Endodermal cell (in vitro differentiated cells): ENCODE measurements at regions not wholly inside any gene's neighbourhood (a gene's known extent, or its start where the extent isn't known, plus 50 kb on each side); places are given as distances from the start of the nearest gene placed in this dataset.
A peak's percentile ranks its signal among the peaks of the same experiment; 100 is the strongest.

Source experiments
- DNase-seq: peaks from one replicate; pipeline ENCODE4 v3.0.0-alpha.2; 2017
- H3K27ac ChIP-seq: 2 replicates; pipeline ENCODE4 v1.5.1; 2013; ENCODE audit warnings: mild to moderate bottlenecking, low read depth, low read length, moderate library complexity
- H3K27me3 ChIP-seq: 2 replicates; pipeline ENCODE4 v1.6.1; 2013; ENCODE audit warnings: mild to moderate bottlenecking, low read length, moderate library complexity; ENCODE audit not compliant: insufficient read depth, control insufficient read depth, poor library complexity, severe bottlenecking
- H3K36me3 ChIP-seq: 2 replicates; pipeline ENCODE4 v1.7.0; 2013; ENCODE audit warnings: mild to moderate bottlenecking, low read length, moderate library complexity; ENCODE audit not compliant: control insufficient read depth, insufficient read depth
- H3K4me1 ChIP-seq: one replicate; pipeline ENCODE4 v1.7.0; 2013; ENCODE audit warnings: low read length; ENCODE audit not compliant: control insufficient read depth, insufficient read depth
- H3K4me3 ChIP-seq: 2 replicates; pipeline ENCODE4 v1.5.1; 2013; ENCODE audit warnings: mild to moderate bottlenecking, low read length, moderate library complexity
- H3K9ac ChIP-seq: 2 replicates; pipeline ENCODE4 v1.6.1; 2013; ENCODE audit warnings: mild to moderate bottlenecking, low read length, moderate library complexity; ENCODE audit not compliant: poor library complexity, severe bottlenecking; ENCODE audit errors: extremely low read depth
- H3K9me3 ChIP-seq: 2 replicates; pipeline ENCODE4 v1.6.1; 2013; ENCODE audit warnings: mild to moderate bottlenecking, low read length, moderate library complexity; ENCODE audit not compliant: control insufficient read depth
- H3K27ac Mint-ChIP-seq: 2 replicates; pipeline ENCODE4 v1.8.0; 2020; ENCODE audit warnings: mixed read lengths
- H3K27me3 Mint-ChIP-seq: 2 replicates; pipeline ENCODE4 v1.8.0; 2021; ENCODE audit warnings: mild to moderate bottlenecking, mixed read lengths; ENCODE audit not compliant: insufficient read depth
- H3K36me3 Mint-ChIP-seq: 2 replicates; pipeline ENCODE4 v1.8.0; 2020; ENCODE audit warnings: low read depth, mixed read lengths
- H3K4me1 Mint-ChIP-seq: 2 replicates; pipeline ENCODE4 v1.8.0; 2020; ENCODE audit warnings: mixed read lengths
- H3K4me3 Mint-ChIP-seq: 2 replicates; pipeline ENCODE4 v1.8.0; 2020; ENCODE audit warnings: mild to moderate bottlenecking, moderate library complexity, mixed read lengths
- H3K9me3 Mint-ChIP-seq: 2 replicates; pipeline ENCODE4 v1.8.0; 2020; ENCODE audit warnings: mild to moderate bottlenecking, mixed read lengths
- CTCF ChIP-seq: fragments of 200-600 bp; sonication (generic); conservative IDR thresholded peaks from 2 replicates; pipeline ENCODE4 v1.5.0; 2021; ENCODE audit warnings: antibody characterized with exemption, mild to moderate bottlenecking
- WGBS, 2 experiments: methylation state at CpG; one replicate each; pipeline versions ENCODE4 v1.1.5 to v1.1.7; 2013; ENCODE audit warnings: missing lambda C conversion rate in 2 of 2, mixed read lengths in 1 of 2; ENCODE audit not compliant: insufficient coverage in 1 of 2, insufficient read length in 1 of 2; 5-methylcytosine and 5-hydroxymethylcytosine counted together

GRCh38 chr10:59454171-59454919, 92.0 kb upstream of the FAM13C start:
- Histone ChIP-seq H3K27ac (no peak overlapping the region), H3K4me1 (peaks cover 2% of the 10 kb centered on the region), H3K27me3 (no peaks in the 10 kb centered on the region), H3K9me3 (no peaks in the 10 kb centered on the region), H3K36me3 (no peaks in the 10 kb centered on the region), H3K9ac (no peak overlapping the region), H3K4me3 (no peak overlapping the region)
- Mint-ChIP-seq H3K36me3 (no peaks in the 10 kb centered on the region), H3K4me1 (peaks cover 14% of the 10 kb centered on the region), H3K4me3 (no peak overlapping the region), H3K27ac (no peak overlapping the region), H3K9me3 (peaks cover 5% of the 10 kb centered on the region), H3K27me3 (no peaks in the 10 kb centered on the region)
- DNase-seq, result no peak
- 84 to 92% methylated on average over 4 to 5 of the region's 5 CpGs for WGBS, 2 experiments
- TF ChIP-seq CTCF, result no peak

GRCh38 chr10:59448616-59449015, 86.3 kb upstream of the FAM13C start:
- Mint-ChIP-seq H3K27ac (no peak overlapping the region), H3K27me3 (no peaks in the 10 kb centered on the region), H3K4me1 (peaks cover 2% of the 10 kb centered on the region), H3K4me3 (no peak overlapping the region), H3K9me3 (peaks cover 3% of the 10 kb centered on the region), H3K36me3 (no peaks in the 10 kb centered on the region)
- Histone ChIP-seq H3K4me3 (no peak overlapping the region), H3K9ac (no peak overlapping the region), H3K36me3 (no peaks in the 10 kb centered on the region), H3K4me1 (no peaks in the 10 kb centered on the region), H3K27me3 (no peaks in the 10 kb centered on the region), H3K9me3 (no peaks in the 10 kb centered on the region), H3K27ac (no peak overlapping the region)
- 95% methylated on average over 1 of the region's 1 CpG; no CpG with 5 or more reads in 1 of the 2 experiments for WGBS, 2 experiments
- TF ChIP-seq CTCF, result no peak
- no peak for DNase-seq

- Mint-ChIP-seq H3K27ac (peak overlapping the region; percentile 3), H3K27me3 (no peaks in the 10 kb centered on the region), H3K9me3 (peaks cover 2% of the 10 kb centered on the region), H3K4me1 (peaks cover 10% of the 10 kb centered on the region), H3K4me3 (no peak overlapping the region), H3K36me3 (no peaks in the 10 kb centered on the region)
- Histone ChIP-seq H3K36me3 (no peaks in the 10 kb centered on the region), H3K27me3 (no peaks in the 10 kb centered on the region), H3K4me3 (peak overlapping the region; percentile 10), H3K4me1 (no peaks in the 10 kb centered on the region), H3K9me3 (no peaks in the 10 kb centered on the region), H3K27ac (no peak overlapping the region), H3K9ac (no peak overlapping the region)
- peak; percentile 40 for DNase-seq
- TF ChIP-seq CTCF, result no peak
Observed at GRCh38 chr10:59435707-59436106, 73.4 kb upstream of the FAM13C start.
